GM19025 (cell line): ENCODE measurements at regions not wholly inside any gene's neighbourhood (a gene's known extent, or its start where the extent isn't known, plus 50 kb on each side); places are given as distances from the start of the nearest gene placed in this dataset.

Experiments
- ATAC-seq: cut with Tn5 transposase; IDR thresholded peaks from one replicate; pipeline ENCODE4 v1.9.1; 2021; ENCODE audit warnings: mild to moderate bottlenecking, low read depth, moderate library complexity; ENCODE audit not compliant: unreplicated experiment

GRCh38 chr5:168169791-168170190 lies 121.7 kb upstream of the WWC1 start:
- no peak for ATAC-seq

- no peak for ATAC-seq
These were observed 119.3 kb upstream of the WWC1 start for GRCh38 chr5:168171901-168172759.

- no peak for ATAC-seq
These were observed 118.7 kb upstream of the WWC1 start for GRCh38 chr5:168172760-168173223.

GRCh38 chr5:168174376-168174775 lies 117.1 kb upstream of the WWC1 start:
- no peak for ATAC-seq

GRCh38 chr5:168176251-168176650 lies 115.2 kb upstream of the WWC1 start:
- no peak for ATAC-seq

GRCh38 chr5:168176941-168177340 lies 114.5 kb upstream of the WWC1 start:
- ATAC-seq, result no peak

GRCh38 chr5:168177831-168178450 lies 113.5 kb upstream of the WWC1 start:
- no peak for ATAC-seq

GRCh38 chr5:168179192-168179593 lies 112.3 kb upstream of the WWC1 start:
- ATAC-seq, result no peak

GRCh38 chr5:168182269-168182668 lies 109.2 kb upstream of the WWC1 start:
- no peak for ATAC-seq

- ATAC-seq, result no peak
These were observed 107.3 kb upstream of the WWC1 start for GRCh38 chr5:168184103-168184502.

- ATAC-seq, result no peak
These were observed 105.0 kb upstream of the WWC1 start for GRCh38 chr5:168186289-168187074.

GRCh38 chr5:168187614-168188013 lies 103.8 kb upstream of the WWC1 start:
- no peak for ATAC-seq

- no peak for ATAC-seq
These were observed 103.3 kb upstream of the WWC1 start for GRCh38 chr5:168188182-168188581.

- ATAC-seq, result no peak
These were observed 99.3 kb upstream of the WWC1 start for GRCh38 chr5:168192120-168192519.

GRCh38 chr5:168193493-168194250 lies 97.8 kb upstream of the WWC1 start:
- no peak for ATAC-seq

- ATAC-seq, result no peak
These were observed 96.3 kb upstream of the WWC1 start for GRCh38 chr5:168195110-168195509.

GRCh38 chr5:168198359-168198758 lies 93.1 kb upstream of the WWC1 start:
- ATAC-seq, result no peak

GRCh38 chr5:168202996-168203395 lies 88.4 kb upstream of the WWC1 start:
- no peak for ATAC-seq

GRCh38 chr5:168204165-168204564 lies 87.3 kb upstream of the WWC1 start:
- ATAC-seq, result no peak

- no peak for ATAC-seq
These were observed 83.9 kb upstream of the WWC1 start for GRCh38 chr5:168207450-168208029.
